Transverse colon (tissue), 4 donors: ENCODE measurements at regions not wholly inside any gene's neighbourhood (a gene's known extent, or its start where the extent isn't known, plus 50 kb on each side); places are given as distances from the start of the nearest gene placed in this dataset.

Experiments
- DNase-seq: peaks from one replicate; pipeline ENCODE4 v3.0.0-alpha.2; 2019
- H3K27ac ChIP-seq, 4 donors: fragments of 200-600 bp; sonication (generic); 2 replicates each; pipeline ENCODE4 v1.5.1; 2016 to 2018; ENCODE audit warnings: inconsistent platforms in 4 of 4
- H3K27me3 ChIP-seq: fragments of 200-600 bp; sonication (generic); 2 replicates; pipeline ENCODE4 v1.5.1; 2017; ENCODE audit warnings: inconsistent platforms
- H3K36me3 ChIP-seq, 4 donors: fragments of 200-600 bp; sonication (generic); 2 replicates each; pipeline ENCODE4 v1.5.1; 2017 to 2019; ENCODE audit warnings: inconsistent platforms in 4 of 4
- H3K4me1 ChIP-seq, 4 donors: fragments of 200-600 bp; sonication (generic); 2 replicates each; pipeline ENCODE4 v1.5.1; 2017 to 2020; ENCODE audit warnings: inconsistent platforms in 4 of 4
- H3K4me3 ChIP-seq, 4 donors: fragments of 200-600 bp; sonication (generic); 1 replicate in 1 of 4; 2 replicates in 3 of 4; pipeline versions ENCODE4 v1.5.1 to v1.6.1; 2017 to 2019; ENCODE audit warnings: inconsistent platforms in 4 of 4
- H3K9me3 ChIP-seq, 2 donors: fragments of 200-600 bp; sonication (generic); 2 replicates each; pipeline ENCODE4 v1.5.1; 2017 to 2019; ENCODE audit warnings: inconsistent platforms in 2 of 2
- CTCF ChIP-seq, 5 experiments: fragments of 200-600 bp in 3 of 5; fragments of 450-650 bp in 2 of 5; sonication (generic) in 3 of 5; IDR thresholded peaks; 1 replicate in 2 of 5; 2 replicates in 3 of 5; pipeline ENCODE4 v1.5.1; 2016 to 2017; ENCODE audit warnings: antibody characterized with exemption in 5 of 5, inconsistent platforms in 3 of 5, mild to moderate bottlenecking in 2 of 5, moderate library complexity in 1 of 5
- EP300 ChIP-seq: sonication (generic); formaldehyde crosslinking; IDR thresholded peaks from one replicate; pipeline ENCODE4 v1.6.1; 2017; ENCODE audit warnings: antibody characterized with exemption, low read depth
- POLR2A ChIP-seq: fragments of 450-650 bp; IDR thresholded peaks from one replicate; pipeline ENCODE4 v1.6.1; 2016; ENCODE audit warnings: antibody characterized with exemption, mild to moderate bottlenecking, moderate library complexity
- POLR2AphosphoS5 ChIP-seq, 3 donors: sonication (generic); formaldehyde crosslinking; IDR thresholded peaks; one replicate each; pipeline ENCODE4 v1.6.1; 2016; ENCODE audit warnings: antibody characterized with exemption in 3 of 3
- WGBS, 2 donors: methylation state at CpG; one replicate each; pipeline ENCODE4 v1.1.5; 2018; ENCODE audit warnings: low coverage in 1 of 2; 5-methylcytosine and 5-hydroxymethylcytosine counted together
- in situ Hi-C, 4 donors: fragments of 200-750 bp; cut with MboI; loops; one replicate each; pipeline versions ENCODE4 v1.15.0 to v1.15.1; 2017; ENCODE audit warnings: low sequenced_read_pairs in 3 of 4, low pct_ligation_motif_present in 1 of 4, low pct_unique_long_range_greater_than_20kb in 1 of 4
- intact Hi-C: fragments of 100-400 bp; cut with DNase I; formaldehyde crosslinking; loops from one replicate; pipeline ENCODE4 v1.15.1; 2023; ENCODE audit warnings: low total_unique reads

DNA sequence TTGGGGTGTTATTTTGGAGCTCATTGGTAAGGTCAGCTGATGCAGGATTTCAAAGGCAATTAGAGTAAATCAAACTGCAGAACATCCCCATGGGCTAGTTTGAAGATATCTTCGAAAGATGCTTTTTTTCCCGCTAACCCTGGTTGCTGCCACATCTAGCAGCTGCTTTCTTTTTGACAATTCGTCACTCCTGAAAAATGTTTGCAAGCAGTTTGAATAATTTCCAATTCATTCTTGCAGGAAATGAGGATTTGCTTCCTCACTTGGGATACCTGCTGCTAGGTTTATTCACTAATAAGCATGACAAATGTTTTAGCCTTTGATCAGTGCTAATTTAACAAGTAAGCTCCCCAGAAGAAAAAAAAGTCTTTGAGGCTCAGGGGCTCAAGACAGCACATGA, 649.6 kb upstream of the RORB start:
- Histone ChIP-seq H3K27ac (no peak overlapping the region), H3K27me3 (no peaks in the 10 kb centered on the region), H3K4me1 (no peaks in the 10 kb centered on the region), H3K4me3 (no peak overlapping the region), H3K36me3 (no peaks in the 10 kb centered on the region), H3K9me3 (no peaks in the 10 kb centered on the region)
- intact Hi-C loops (no loop called here), in situ Hi-C loops (no loop called here)
- TF ChIP-seq POLR2AphosphoS5 (IDR thresholded peaks at IDR 0.05): no peak
- TF ChIP-seq CTCF (IDR thresholded peaks at IDR 0.05): no peak
- no peak for TF ChIP-seq EP300
- no peak for TF ChIP-seq POLR2A
- WGBS, 2 donors: 42 to 70% methylated on average over 3 of the region's 3 CpGs
- DNase-seq: no peak

- Histone ChIP-seq H3K4me1 (no peaks in the 10 kb centered on the region), H3K4me3 (no peak overlapping the region), H3K36me3 (no peaks in the 10 kb centered on the region), H3K27ac (no peak overlapping the region), H3K9me3 (no peaks in the 10 kb centered on the region), H3K27me3 (no peaks in the 10 kb centered on the region)
- WGBS, 2 donors: 72 to 79% methylated on average over 3 of the region's 3 CpGs
- TF ChIP-seq POLR2AphosphoS5 (IDR thresholded peaks at IDR 0.05): no peak
- no peak for TF ChIP-seq POLR2A
- no peak for TF ChIP-seq CTCF (IDR thresholded peaks at IDR 0.05)
- no peak for TF ChIP-seq EP300
- in situ Hi-C loops: no loop called here
- DNase-seq: no peak
- intact Hi-C loops: no loop called here
Observed at GRCh38 chr9:73853549-73853948, 643.6 kb upstream of the RORB start.

DNA sequence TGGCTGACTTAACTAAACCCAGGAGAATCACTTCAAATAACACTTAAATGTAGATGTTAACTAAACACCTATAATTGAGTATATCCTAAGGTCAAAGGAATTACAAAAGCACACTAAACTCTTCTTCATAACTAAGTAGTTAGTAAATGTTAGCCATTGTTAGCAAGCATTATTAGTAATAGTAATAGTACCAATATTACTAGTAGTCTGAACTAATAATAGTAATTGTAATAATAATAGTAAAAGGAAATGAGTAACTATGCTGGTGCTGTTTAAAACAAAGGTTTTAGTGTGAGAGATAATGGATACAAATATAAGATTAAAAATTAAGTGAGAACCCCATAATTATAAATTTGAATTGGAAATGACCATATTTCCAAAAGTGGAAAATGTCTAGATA, 641.9 kb upstream of the RORB start:
- H3K27ac ChIP-seq: no peak overlapping the region
- H3K9me3 ChIP-seq: no peaks in the 10 kb centered on the region
- H3K36me3 ChIP-seq: no peaks in the 10 kb centered on the region
- H3K4me3 ChIP-seq: no peak overlapping the region
- intact Hi-C loops (no loop called here), in situ Hi-C loops (no loop called here)
- no peaks in the 10 kb centered on the region for H3K27me3 ChIP-seq
- TF ChIP-seq POLR2AphosphoS5 (IDR thresholded peaks at IDR 0.05) (no peak), EP300 (no peak), POLR2A (no peak), CTCF (IDR thresholded peaks at IDR 0.05) (no peak)
- no peaks in the 10 kb centered on the region for H3K4me1 ChIP-seq
- no peak for DNase-seq

DNA sequence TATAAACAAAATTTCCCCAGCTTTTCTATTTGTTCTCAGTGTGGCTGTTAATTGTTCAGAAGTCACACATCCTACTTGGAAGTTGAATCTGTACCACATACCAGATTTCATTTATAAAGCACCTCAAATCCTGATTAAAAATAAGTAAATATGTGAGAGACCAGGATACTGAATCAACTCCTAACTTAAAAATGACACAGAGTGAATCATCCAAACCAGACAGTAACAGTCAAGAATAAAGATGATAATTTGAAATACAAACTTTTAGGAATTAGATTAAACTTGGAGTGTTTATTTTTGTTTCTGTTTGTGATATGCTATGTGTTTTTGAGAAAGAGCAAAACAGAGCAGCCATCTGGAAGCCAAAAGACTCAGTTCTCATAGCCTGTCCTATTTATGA, 633.2 kb upstream of the RORB start:
- Histone ChIP-seq H3K4me1 (no peaks in the 10 kb centered on the region), H3K36me3 (no peaks in the 10 kb centered on the region), H3K9me3 (no peaks in the 10 kb centered on the region), H3K27ac (no peak overlapping the region), H3K27me3 (no peaks in the 10 kb centered on the region), H3K4me3 (no peak overlapping the region)
- no peak for TF ChIP-seq CTCF (IDR thresholded peaks at IDR 0.05)
- no peak for TF ChIP-seq EP300
- no peak for TF ChIP-seq POLR2AphosphoS5 (IDR thresholded peaks at IDR 0.05)
- TF ChIP-seq POLR2A: no peak
- intact Hi-C loops (no loop called here), in situ Hi-C loops (no loop called here)
- no peak for DNase-seq
